RWPE2 (cell line): ENCODE measurements at regions not wholly inside any gene's neighbourhood (a gene's known extent, or its start where the extent isn't known, plus 50 kb on each side); places are given as distances from the start of the nearest gene placed in this dataset.

Source experiments
- ATAC-seq: fragments of 200-7000 bp; cut with Tn5 transposase; 3 replicates; pipeline ENCODE4 v1.9.1; 2021; ENCODE audit warnings: low read depth
- DNase-seq: peaks from one replicate; pipeline ENCODE4 v3.0.0-alpha.2; 2020; ENCODE audit warnings: low spot score
- H3K27ac ChIP-seq: fragments of 450-650 bp; 2 replicates; pipeline ENCODE4 v1.5.1; 2017; ENCODE audit warnings: mild to moderate bottlenecking; ENCODE audit not compliant: poor library complexity, severe bottlenecking
- H3K27me3 ChIP-seq: fragments of 250-450 bp; sonication (Bioruptor Pico); 2 replicates; pipeline ENCODE4 v1.5.1; 2021; ENCODE audit warnings: mild to moderate bottlenecking, moderate library complexity; ENCODE audit not compliant: insufficient read depth, poor library complexity, severe bottlenecking
- H3K36me3 ChIP-seq: fragments of 250-450 bp; sonication (Bioruptor Pico); 2 replicates; pipeline ENCODE4 v1.5.1; 2020; ENCODE audit warnings: low read depth, mild to moderate bottlenecking, moderate library complexity
- H3K4me1 ChIP-seq: fragments of 250-450 bp; sonication (Bioruptor Pico); 2 replicates; pipeline ENCODE4 v1.5.1; 2021; ENCODE audit warnings: mild to moderate bottlenecking, moderate library complexity; ENCODE audit not compliant: insufficient read depth, poor library complexity, severe bottlenecking
- H3K4me3 ChIP-seq: fragments of 250-450 bp; sonication (Bioruptor Pico); 2 replicates; pipeline ENCODE4 v1.5.1; 2021; ENCODE audit warnings: mild to moderate bottlenecking, moderate library complexity; ENCODE audit not compliant: severe bottlenecking
- H3K9me3 ChIP-seq: fragments of 250-450 bp; sonication (Bioruptor Pico); 2 replicates; pipeline ENCODE4 v1.5.1; 2021; ENCODE audit warnings: mild to moderate bottlenecking, moderate library complexity; ENCODE audit not compliant: severe bottlenecking
- TF ChIP-seq, protein P1 (sequence below): fragments of 450-650 bp; IDR thresholded peaks from one replicate; pipeline ENCODE4 v1.5.1; 2017; ENCODE audit warnings: mild to moderate bottlenecking, moderate library complexity; ENCODE audit not compliant: poor library complexity, severe bottlenecking

DNA sequence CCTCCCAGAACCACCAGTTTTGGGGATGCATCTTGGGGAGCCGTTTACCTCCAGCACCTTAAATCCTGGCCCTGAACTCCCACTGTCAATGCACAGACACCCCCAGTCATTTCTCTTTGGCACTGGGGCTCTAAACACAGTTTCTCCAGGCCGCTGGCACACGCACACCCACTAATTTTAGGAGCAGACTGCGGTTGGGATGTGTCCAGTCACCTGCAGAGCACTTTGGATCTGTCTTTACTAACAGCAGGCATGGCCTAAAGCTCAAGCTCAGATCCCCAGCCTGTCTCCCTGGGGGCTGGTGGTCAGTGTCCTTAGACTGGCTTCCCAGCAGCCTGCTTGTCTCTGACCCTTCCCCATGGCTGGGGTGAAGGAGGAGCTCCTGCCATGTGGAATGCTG lies 49.9 kb downstream of the SYNE3 start:
- peaks cover 7% of the 10 kb centered on the region; the same call in 1 of the 2 replicates for H3K36me3 ChIP-seq
- no peaks in the 10 kb centered on the region for H3K27me3 ChIP-seq
- H3K27ac ChIP-seq, result no peak overlapping the region
- no peak for ATAC-seq
- no peaks in the 10 kb centered on the region for H3K4me1 ChIP-seq
- DNase-seq, result no peak
- no peak overlapping the region for H3K4me3 ChIP-seq
- H3K9me3 ChIP-seq, result no peaks in the 10 kb centered on the region
- TF ChIP-seq, protein P1, sequence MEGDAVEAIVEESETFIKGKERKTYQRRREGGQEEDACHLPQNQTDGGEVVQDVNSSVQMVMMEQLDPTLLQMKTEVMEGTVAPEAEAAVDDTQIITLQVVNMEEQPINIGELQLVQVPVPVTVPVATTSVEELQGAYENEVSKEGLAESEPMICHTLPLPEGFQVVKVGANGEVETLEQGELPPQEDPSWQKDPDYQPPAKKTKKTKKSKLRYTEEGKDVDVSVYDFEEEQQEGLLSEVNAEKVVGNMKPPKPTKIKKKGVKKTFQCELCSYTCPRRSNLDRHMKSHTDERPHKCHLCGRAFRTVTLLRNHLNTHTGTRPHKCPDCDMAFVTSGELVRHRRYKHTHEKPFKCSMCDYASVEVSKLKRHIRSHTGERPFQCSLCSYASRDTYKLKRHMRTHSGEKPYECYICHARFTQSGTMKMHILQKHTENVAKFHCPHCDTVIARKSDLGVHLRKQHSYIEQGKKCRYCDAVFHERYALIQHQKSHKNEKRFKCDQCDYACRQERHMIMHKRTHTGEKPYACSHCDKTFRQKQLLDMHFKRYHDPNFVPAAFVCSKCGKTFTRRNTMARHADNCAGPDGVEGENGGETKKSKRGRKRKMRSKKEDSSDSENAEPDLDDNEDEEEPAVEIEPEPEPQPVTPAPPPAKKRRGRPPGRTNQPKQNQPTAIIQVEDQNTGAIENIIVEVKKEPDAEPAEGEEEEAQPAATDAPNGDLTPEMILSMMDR, result no peak

DNA sequence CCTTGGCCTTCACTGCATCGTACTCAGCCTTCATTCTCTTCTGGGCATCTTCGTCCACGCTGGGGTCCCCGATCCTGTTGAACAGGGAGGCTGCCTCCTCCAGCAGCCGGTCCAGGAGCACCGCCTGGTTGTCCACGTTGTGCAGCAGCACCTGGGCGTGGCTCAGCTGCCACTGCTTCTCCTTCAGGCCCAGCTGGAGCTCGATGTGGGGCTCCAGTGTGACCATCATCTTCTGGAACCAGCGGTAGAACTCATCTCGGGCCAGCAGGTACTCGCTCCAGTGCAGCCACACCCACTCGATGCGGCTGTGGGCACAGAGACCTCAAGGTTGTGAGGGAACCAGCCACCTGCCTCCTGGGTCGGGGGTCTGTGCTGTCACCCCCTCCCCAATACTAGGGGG lies 50.5 kb downstream of the SYNE3 start:
- Histone ChIP-seq H3K4me1 (no peaks in the 10 kb centered on the region), H3K36me3 (peaks cover 7% of the 10 kb centered on the region; the same call in 1 of the 2 replicates), H3K4me3 (no peak overlapping the region), H3K27ac (no peak overlapping the region), H3K9me3 (no peaks in the 10 kb centered on the region), H3K27me3 (no peaks in the 10 kb centered on the region)
- no peak for DNase-seq
- no peak for ATAC-seq
- TF ChIP-seq, protein P1, result no peak

DNA sequence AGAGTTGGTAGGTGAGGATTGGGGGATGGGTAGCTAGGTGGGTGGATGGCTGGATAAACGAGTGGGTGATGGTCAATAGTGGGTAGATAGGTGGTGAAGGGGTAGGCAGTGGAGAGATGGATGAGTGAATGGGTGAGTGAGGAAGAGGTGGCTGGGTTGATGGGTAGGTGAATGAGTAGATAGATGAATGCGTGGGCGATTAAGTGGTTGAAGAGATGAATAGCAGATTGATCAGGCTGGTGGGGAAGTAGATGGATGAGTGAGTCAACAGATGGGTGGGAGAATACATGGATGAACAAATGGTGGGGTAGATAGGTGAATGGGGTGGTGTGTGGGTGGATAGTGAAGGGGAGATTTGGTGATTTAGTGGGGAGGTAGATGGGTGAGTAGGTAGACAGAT lies 51.1 kb downstream of the SYNE3 start:
- H3K4me3 ChIP-seq, result no peak overlapping the region
- H3K36me3 ChIP-seq, result peaks cover 7% of the 10 kb centered on the region; the same call in 1 of the 2 replicates
- no peak for ATAC-seq
- no peaks in the 10 kb centered on the region for H3K9me3 ChIP-seq
- DNase-seq, result no peak
- TF ChIP-seq, protein P1, result no peak
- H3K27me3 ChIP-seq, result no peaks in the 10 kb centered on the region
- H3K4me1 ChIP-seq, result peaks cover 4% of the 10 kb centered on the region
- no peak overlapping the region for H3K27ac ChIP-seq

DNA sequence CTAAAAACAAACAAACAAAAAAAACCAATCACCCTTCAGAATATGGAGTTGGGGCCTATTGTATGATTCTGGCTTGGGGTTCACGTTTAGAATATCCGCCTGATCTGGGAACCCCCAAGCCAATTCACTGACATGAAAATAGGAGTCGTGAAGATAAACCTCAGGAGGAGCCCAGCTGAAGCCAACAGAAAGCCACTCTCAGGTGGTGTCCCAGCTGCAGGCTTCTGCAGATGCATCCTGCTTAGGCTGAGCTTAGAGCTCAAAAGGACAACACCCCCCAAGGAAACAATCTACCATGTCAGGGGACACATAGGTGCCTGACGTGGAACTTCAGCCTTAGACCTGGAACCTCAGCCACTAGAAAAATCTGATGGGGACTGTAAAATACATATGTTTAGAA lies 51.9 kb downstream of the SYNE3 start:
- Histone ChIP-seq H3K9me3 (no peaks in the 10 kb centered on the region), H3K27me3 (no peaks in the 10 kb centered on the region), H3K4me1 (peaks cover 4% of the 10 kb centered on the region), H3K4me3 (no peak overlapping the region), H3K36me3 (peaks cover 1% of the 10 kb centered on the region; the same call in 1 of the 2 replicates), H3K27ac (no peak overlapping the region)
- TF ChIP-seq, protein P1, result no peak
- ATAC-seq (no peak), DNase-seq (no peak)

DNA sequence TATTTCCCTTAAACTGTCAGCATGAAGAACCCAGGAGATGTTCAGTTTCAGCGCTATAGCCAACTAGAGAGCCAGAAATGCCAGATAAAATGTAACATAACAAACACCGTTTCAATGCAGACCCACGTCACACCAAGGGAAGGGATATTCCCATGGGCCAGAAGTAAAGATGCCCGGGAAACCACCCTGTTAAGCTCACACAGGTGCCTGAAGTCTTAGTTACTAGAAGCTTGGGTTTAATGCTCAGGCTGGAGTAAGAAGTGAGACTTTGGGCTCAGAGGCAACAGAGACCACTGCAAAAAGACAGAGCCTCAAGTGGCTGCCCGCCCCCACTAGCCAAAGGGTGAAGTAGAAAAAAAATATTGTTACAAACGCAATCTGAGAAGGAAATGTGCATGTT lies 52.3 kb downstream of the SYNE3 start:
- TF ChIP-seq, protein P1, result no peak
- no peak overlapping the region for H3K27ac ChIP-seq
- H3K4me1 ChIP-seq, result peaks cover 4% of the 10 kb centered on the region
- ATAC-seq, result no peak
- H3K27me3 ChIP-seq, result no peaks in the 10 kb centered on the region
- no peaks in the 10 kb centered on the region for H3K9me3 ChIP-seq
- no peak for DNase-seq
- no peak overlapping the region for H3K4me3 ChIP-seq
- H3K36me3 ChIP-seq, result no peaks in the 10 kb centered on the region
